ENCODE measurements at regions not wholly inside any gene's neighbourhood (a gene's known extent, or its start where the extent isn't known, plus 50 kb on each side); places are given as distances from the start of the nearest gene placed in this dataset.

- H3K4me2 ChIP-seq (ENCODE audit: low read length), result no peak overlapping the region
- no peaks in the 10 kb centered on the region for H3K79me1 ChIP-seq (ENCODE audit: low read length)
- no peak overlapping the region for H4K8ac ChIP-seq (ENCODE audit: low read depth, low read length)
- no peak overlapping the region for H2AK5ac ChIP-seq (ENCODE audit: low read length)
- no peak overlapping the region for H2BK5ac ChIP-seq (ENCODE audit: low read depth, low read length, poor library complexity)
- no peak overlapping the region for H2BK120ac ChIP-seq (ENCODE audit: insufficient read depth, low read length, poor library complexity)
- no peaks in the 10 kb centered on the region for H3K9me3 ChIP-seq (ENCODE audit: insufficient read depth, low read depth, low read length)
- H2AFZ ChIP-seq (ENCODE audit: insufficient read depth, low read length, poor library complexity), result no peak overlapping the region
- no peak overlapping the region for H3K18ac ChIP-seq (ENCODE audit: low read length)
- H3K14ac ChIP-seq (ENCODE audit: low read length), result no peak overlapping the region
- no peak overlapping the region for H2BK12ac ChIP-seq (ENCODE audit: low read length)
- no peak overlapping the region for H3K4ac ChIP-seq (ENCODE audit: low read depth, low read length)
- H4K91ac ChIP-seq (ENCODE audit: low read depth, low read length), result no peak overlapping the region
- H3K27me3 ChIP-seq (ENCODE audit: insufficient read depth, low read length), result no peaks in the 10 kb centered on the region
- H3K9ac ChIP-seq (ENCODE audit: low read length), result no peak overlapping the region
- no peaks in the 10 kb centered on the region for H3K36me3 ChIP-seq (ENCODE audit: control insufficient read depth in 1 of 2, insufficient read depth in 2 of 2, low read length in 2 of 2)
- H3K4me1 ChIP-seq (ENCODE audit: control insufficient read depth in 1 of 2, insufficient read depth in 2 of 2, low read length in 2 of 2), result no peaks in the 10 kb centered on the region
- H4K12ac ChIP-seq (ENCODE audit: low read depth, low read length), result no peak overlapping the region
- DNase-seq, result no peak
- no peak overlapping the region for H3K23ac ChIP-seq (ENCODE audit: low read length)
- no CpG with 5 or more reads among the region's 3 CpGs for WGBS (ENCODE audit: extremely low coverage, insufficient coverage, insufficient read length)
- H3K27ac ChIP-seq (ENCODE audit: low read depth, low read length), result no peak overlapping the region
- H3K79me2 ChIP-seq (ENCODE audit: control insufficient read depth, insufficient read depth, low read length, poor library complexity), result no peaks in the 10 kb centered on the region
- no peak overlapping the region for H3K4me3 ChIP-seq (ENCODE audit: low read depth, low read length)
Observed at GRCh38 chr12:66062290-66062625, 68.3 kb downstream of the LLPH start.

- no peak overlapping the region for H3K18ac ChIP-seq (ENCODE audit: low read length)
- no peak overlapping the region for H2AFZ ChIP-seq (ENCODE audit: insufficient read depth, low read length, poor library complexity)
- H4K91ac ChIP-seq (ENCODE audit: low read depth, low read length), result no peak overlapping the region
- no peak overlapping the region for H2BK120ac ChIP-seq (ENCODE audit: insufficient read depth, low read length, poor library complexity)
- no peaks in the 10 kb centered on the region for H3K4me1 ChIP-seq (ENCODE audit: control insufficient read depth in 1 of 2, insufficient read depth in 2 of 2, low read length in 2 of 2)
- H3K9me3 ChIP-seq (ENCODE audit: insufficient read depth, low read depth, low read length), result no peaks in the 10 kb centered on the region
- H3K4ac ChIP-seq (ENCODE audit: low read depth, low read length), result no peak overlapping the region
- H3K4me2 ChIP-seq (ENCODE audit: low read length), result no peak overlapping the region
- no peak overlapping the region for H3K27ac ChIP-seq (ENCODE audit: low read depth, low read length)
- no peaks in the 10 kb centered on the region for H3K79me1 ChIP-seq (ENCODE audit: low read length)
- H2BK5ac ChIP-seq (ENCODE audit: low read depth, low read length, poor library complexity), result no peak overlapping the region
- H2AK5ac ChIP-seq (ENCODE audit: low read length), result no peak overlapping the region
- H3K79me2 ChIP-seq (ENCODE audit: control insufficient read depth, insufficient read depth, low read length, poor library complexity), result no peaks in the 10 kb centered on the region
- H4K12ac ChIP-seq (ENCODE audit: low read depth, low read length), result no peak overlapping the region
- no peak overlapping the region for H3K23ac ChIP-seq (ENCODE audit: low read length)
- no peak overlapping the region for H3K4me3 ChIP-seq (ENCODE audit: low read depth, low read length)
- H3K9ac ChIP-seq (ENCODE audit: low read length), result no peak overlapping the region
- no peak overlapping the region for H4K8ac ChIP-seq (ENCODE audit: low read depth, low read length)
- DNase-seq, result no peak
- H3K14ac ChIP-seq (ENCODE audit: low read length), result no peak overlapping the region
- no peak overlapping the region for H2BK12ac ChIP-seq (ENCODE audit: low read length)
- no CpG with 5 or more reads among the region's 10 CpGs for WGBS (ENCODE audit: extremely low coverage, insufficient coverage, insufficient read length)
- no peaks in the 10 kb centered on the region for H3K36me3 ChIP-seq (ENCODE audit: control insufficient read depth in 1 of 2, insufficient read depth in 2 of 2, low read length in 2 of 2)
- H3K27me3 ChIP-seq (ENCODE audit: insufficient read depth, low read length), result no peaks in the 10 kb centered on the region
Observed at GRCh38 chr12:66061557-66062289, 68.8 kb downstream of the LLPH start.

- H3K14ac ChIP-seq (ENCODE audit: low read length), result no peak overlapping the region
- no peak for DNase-seq
- no peaks in the 10 kb centered on the region for H3K27me3 ChIP-seq (ENCODE audit: insufficient read depth, low read length)
- no peak overlapping the region for H4K12ac ChIP-seq (ENCODE audit: low read depth, low read length)
- no peak overlapping the region for H2BK12ac ChIP-seq (ENCODE audit: low read length)
- H2AFZ ChIP-seq (ENCODE audit: insufficient read depth, low read length, poor library complexity), result no peak overlapping the region
- no peak overlapping the region for H3K4me3 ChIP-seq (ENCODE audit: low read depth, low read length)
- no peaks in the 10 kb centered on the region for H3K36me3 ChIP-seq (ENCODE audit: control insufficient read depth in 1 of 2, insufficient read depth in 2 of 2, low read length in 2 of 2)
- H3K79me1 ChIP-seq (ENCODE audit: low read length), result no peaks in the 10 kb centered on the region
- H4K91ac ChIP-seq (ENCODE audit: low read depth, low read length), result no peak overlapping the region
- no peak overlapping the region for H2AK5ac ChIP-seq (ENCODE audit: low read length)
- no peak overlapping the region for H3K9ac ChIP-seq (ENCODE audit: low read length)
- no peaks in the 10 kb centered on the region for H3K4me1 ChIP-seq (ENCODE audit: control insufficient read depth in 1 of 2, insufficient read depth in 2 of 2, low read length in 2 of 2)
- no peak overlapping the region for H3K18ac ChIP-seq (ENCODE audit: low read length)
- H3K27ac ChIP-seq (ENCODE audit: low read depth, low read length), result no peak overlapping the region
- H3K9me3 ChIP-seq (ENCODE audit: insufficient read depth, low read depth, low read length), result no peaks in the 10 kb centered on the region
- H3K23ac ChIP-seq (ENCODE audit: low read length), result no peak overlapping the region
- no peak overlapping the region for H2BK5ac ChIP-seq (ENCODE audit: low read depth, low read length, poor library complexity)
- no peak overlapping the region for H4K8ac ChIP-seq (ENCODE audit: low read depth, low read length)
- H3K4me2 ChIP-seq (ENCODE audit: low read length), result no peak overlapping the region
- no peak overlapping the region for H2BK120ac ChIP-seq (ENCODE audit: insufficient read depth, low read length, poor library complexity)
- WGBS (ENCODE audit: extremely low coverage, insufficient coverage, insufficient read length), result no CpG with 5 or more reads among the region's 3 CpGs
- no peaks in the 10 kb centered on the region for H3K79me2 ChIP-seq (ENCODE audit: control insufficient read depth, insufficient read depth, low read length, poor library complexity)
- no peak overlapping the region for H3K4ac ChIP-seq (ENCODE audit: low read depth, low read length)
Observed at GRCh38 chr12:66061076-66061475, 69.5 kb downstream of the LLPH start.

GRCh38 chr12:66060163-66060907 is 70.2 kb downstream of the LLPH start:
- H3K27me3 ChIP-seq (ENCODE audit: insufficient read depth, low read length), result no peaks in the 10 kb centered on the region
- no peak overlapping the region for H2BK120ac ChIP-seq (ENCODE audit: insufficient read depth, low read length, poor library complexity)
- no peaks in the 10 kb centered on the region for H3K79me1 ChIP-seq (ENCODE audit: low read length)
- no peaks in the 10 kb centered on the region for H3K79me2 ChIP-seq (ENCODE audit: control insufficient read depth, insufficient read depth, low read length, poor library complexity)
- no peak overlapping the region for H3K14ac ChIP-seq (ENCODE audit: low read length)
- no peak for DNase-seq
- H3K18ac ChIP-seq (ENCODE audit: low read length), result no peak overlapping the region
- no peak overlapping the region for H3K9ac ChIP-seq (ENCODE audit: low read length)
- H3K4ac ChIP-seq (ENCODE audit: low read depth, low read length), result no peak overlapping the region
- no peak overlapping the region for H2BK12ac ChIP-seq (ENCODE audit: low read length)
- no peak overlapping the region for H2AFZ ChIP-seq (ENCODE audit: insufficient read depth, low read length, poor library complexity)
- H3K4me3 ChIP-seq (ENCODE audit: low read depth, low read length), result no peak overlapping the region
- H3K4me2 ChIP-seq (ENCODE audit: low read length), result no peak overlapping the region
- H3K4me1 ChIP-seq (ENCODE audit: control insufficient read depth in 1 of 2, insufficient read depth in 2 of 2, low read length in 2 of 2), result no peaks in the 10 kb centered on the region
- H2AK5ac ChIP-seq (ENCODE audit: low read length), result no peak overlapping the region
- no peak overlapping the region for H2BK5ac ChIP-seq (ENCODE audit: low read depth, low read length, poor library complexity)
- H4K12ac ChIP-seq (ENCODE audit: low read depth, low read length), result no peak overlapping the region
- H3K9me3 ChIP-seq (ENCODE audit: insufficient read depth, low read depth, low read length), result no peaks in the 10 kb centered on the region
- H4K8ac ChIP-seq (ENCODE audit: low read depth, low read length), result no peak overlapping the region
- no peak overlapping the region for H3K23ac ChIP-seq (ENCODE audit: low read length)
- no peak overlapping the region for H4K91ac ChIP-seq (ENCODE audit: low read depth, low read length)
- no CpG with 5 or more reads among the region's 2 CpGs for WGBS (ENCODE audit: extremely low coverage, insufficient coverage, insufficient read length)
- no peak overlapping the region for H3K27ac ChIP-seq (ENCODE audit: low read depth, low read length)
- H3K36me3 ChIP-seq (ENCODE audit: control insufficient read depth in 1 of 2, insufficient read depth in 2 of 2, low read length in 2 of 2), result no peaks in the 10 kb centered on the region

All from trophoblast cell (in vitro differentiated cells and primary cell).